GM21515 (cell line): ENCODE measurements at regions not wholly inside any gene's neighbourhood (a gene's known extent, or its start where the extent isn't known, plus 50 kb on each side); places are given as distances from the start of the nearest gene placed in this dataset.
A peak's percentile ranks its signal among the peaks of the same experiment; 100 is the strongest.

Source experiments
- ATAC-seq: cut with Tn5 transposase; IDR thresholded peaks from one replicate; pipeline ENCODE4 v1.9.1; 2021; ENCODE audit not compliant: unreplicated experiment

DNA sequence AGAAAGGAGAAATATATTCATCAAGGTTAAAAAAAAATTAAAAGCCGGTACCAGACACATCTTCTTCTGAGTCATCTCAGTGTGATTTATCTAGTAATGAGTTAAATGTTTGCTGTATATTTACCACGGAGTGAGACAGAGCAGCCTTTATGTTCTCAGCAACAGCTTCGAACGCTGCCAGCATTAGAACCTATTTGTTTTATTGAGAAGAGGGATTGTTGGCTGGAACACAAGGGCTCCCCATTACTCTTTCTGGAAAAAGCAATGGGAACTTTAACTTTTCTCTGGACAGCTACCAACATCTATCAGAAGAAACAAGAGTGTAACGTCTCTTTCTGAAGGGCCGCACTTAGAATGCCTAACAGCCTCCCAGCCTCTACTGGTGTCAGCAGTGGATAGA is 105.3 kb upstream of the TAB2 start:
- no peak for ATAC-seq

DNA sequence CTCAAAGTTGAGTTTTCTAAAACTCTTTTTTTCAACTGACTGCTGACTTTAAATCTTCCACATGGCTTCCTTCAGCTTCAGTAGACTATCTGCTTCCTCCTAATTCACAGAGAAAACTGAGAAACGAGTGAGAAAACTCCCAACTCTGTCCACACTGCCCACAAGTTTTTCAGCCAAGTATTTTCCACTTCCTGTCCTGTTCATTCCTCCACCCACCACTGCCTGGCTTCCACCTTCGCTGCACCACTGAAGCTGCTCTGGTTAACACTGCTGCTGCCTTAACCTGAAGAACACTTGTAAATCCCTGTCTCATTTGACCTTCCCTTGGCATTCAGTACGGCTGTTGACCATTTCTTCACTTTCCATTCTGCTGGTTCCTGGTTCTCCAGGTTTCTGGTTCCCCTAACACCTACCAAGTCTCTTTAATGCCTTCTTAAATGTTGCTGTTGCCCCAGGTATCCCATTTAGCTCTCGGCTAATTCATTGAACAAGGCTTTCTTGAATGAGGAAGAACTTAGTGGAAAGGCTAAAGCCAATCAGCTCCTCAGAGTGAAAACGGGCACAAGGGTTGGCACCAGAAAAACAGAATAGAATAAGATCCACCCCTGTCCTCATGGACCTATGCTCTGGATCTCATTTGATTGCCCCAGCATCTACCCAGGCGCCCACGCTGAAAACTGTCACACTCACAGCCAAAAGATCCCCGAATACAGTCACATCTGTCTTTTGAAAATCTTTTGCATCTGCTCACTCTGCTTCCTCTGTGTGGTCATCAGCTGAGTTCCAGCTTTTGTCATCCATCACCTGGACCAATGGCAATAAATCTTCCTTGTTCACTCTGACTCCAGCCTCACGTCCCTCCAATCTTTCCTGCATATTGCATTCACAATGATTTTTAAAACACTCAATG is 104.4 kb upstream of the TAB2 start:
- ATAC-seq: no peak

DNA sequence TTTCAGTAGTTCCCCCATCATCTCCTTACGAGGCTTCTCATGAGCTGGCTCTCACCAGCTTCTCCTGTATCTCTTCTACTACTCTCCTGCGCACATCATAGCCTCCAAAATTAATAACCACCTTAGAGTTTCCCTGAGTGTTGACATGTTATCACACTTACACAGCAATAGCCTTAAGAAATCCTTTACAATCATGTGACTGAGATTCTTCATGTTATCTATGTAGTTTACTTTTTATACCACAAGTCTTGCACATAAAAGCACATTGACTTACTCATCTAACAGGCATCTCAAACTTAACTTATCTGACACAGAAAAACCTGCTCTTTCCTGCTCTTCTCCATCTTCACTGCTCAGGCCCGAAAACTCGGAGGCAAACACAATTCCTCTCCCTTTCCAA is 103.7 kb upstream of the TAB2 start:
- ATAC-seq: no peak

DNA sequence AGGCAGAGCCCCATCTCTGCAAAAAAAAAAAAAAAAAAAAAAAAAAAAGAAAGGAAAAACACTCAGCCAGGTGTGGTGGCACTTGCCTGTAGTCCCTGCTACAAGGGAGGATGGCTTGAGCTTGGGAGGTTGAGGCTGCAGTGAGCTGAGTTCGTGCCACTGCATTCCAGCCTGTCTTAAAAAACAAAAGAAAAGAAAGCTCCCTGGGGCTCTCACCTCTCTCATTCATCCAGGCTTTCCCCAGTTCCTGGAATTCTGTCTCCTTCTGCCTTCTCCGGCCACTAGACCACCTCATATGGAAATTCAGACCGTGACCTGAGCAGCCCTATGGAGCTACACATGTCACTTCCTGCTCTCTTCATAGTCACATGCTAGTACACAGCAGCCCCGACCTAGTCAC is 101.1 kb upstream of the TAB2 start:
- ATAC-seq: no peak

GRCh38 chr6:149217466-149217888 is 100.0 kb upstream of the TAB2 start:
- peak; percentile 54 for ATAC-seq

DNA sequence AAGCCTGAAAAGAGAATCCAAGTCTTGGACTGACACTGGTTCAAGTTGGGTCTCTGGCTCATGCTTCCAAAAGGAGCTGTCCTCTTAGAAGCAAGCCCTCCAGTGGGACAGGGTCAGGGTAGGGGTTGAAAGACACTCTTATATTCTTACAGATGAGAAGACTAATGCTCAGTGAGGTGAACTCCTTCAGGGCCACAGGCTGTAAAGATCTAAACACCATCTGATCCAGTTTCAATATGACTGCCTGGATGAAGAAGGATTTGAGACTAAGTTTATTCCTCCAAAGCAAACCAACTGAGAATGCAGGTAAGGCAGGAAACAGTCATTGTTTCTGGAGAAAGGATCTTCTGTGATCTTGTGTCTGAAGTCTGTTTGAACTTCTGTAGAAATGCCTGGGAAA is 99.0 kb upstream of the TAB2 start:
- ATAC-seq: no peak

DNA sequence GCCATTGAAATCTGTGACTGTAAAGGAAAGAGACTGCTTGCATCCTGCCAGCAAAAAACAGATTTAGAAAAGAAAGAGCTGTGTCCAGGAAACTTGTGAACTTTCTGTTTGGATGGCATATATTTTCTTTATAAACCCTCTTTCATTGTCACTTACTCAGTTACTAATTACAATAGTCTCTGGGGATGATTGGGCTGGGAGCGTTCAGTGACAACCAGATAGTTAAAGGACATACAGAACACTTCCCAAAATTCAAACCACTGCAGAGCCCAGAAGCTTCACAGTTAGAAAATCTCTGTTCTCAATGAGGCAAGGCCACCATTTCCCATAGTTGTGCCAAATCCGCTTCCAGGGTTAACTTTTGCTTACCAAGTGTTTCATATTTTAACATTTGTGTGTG is 98.6 kb upstream of the TAB2 start:
- ATAC-seq: no peak

DNA sequence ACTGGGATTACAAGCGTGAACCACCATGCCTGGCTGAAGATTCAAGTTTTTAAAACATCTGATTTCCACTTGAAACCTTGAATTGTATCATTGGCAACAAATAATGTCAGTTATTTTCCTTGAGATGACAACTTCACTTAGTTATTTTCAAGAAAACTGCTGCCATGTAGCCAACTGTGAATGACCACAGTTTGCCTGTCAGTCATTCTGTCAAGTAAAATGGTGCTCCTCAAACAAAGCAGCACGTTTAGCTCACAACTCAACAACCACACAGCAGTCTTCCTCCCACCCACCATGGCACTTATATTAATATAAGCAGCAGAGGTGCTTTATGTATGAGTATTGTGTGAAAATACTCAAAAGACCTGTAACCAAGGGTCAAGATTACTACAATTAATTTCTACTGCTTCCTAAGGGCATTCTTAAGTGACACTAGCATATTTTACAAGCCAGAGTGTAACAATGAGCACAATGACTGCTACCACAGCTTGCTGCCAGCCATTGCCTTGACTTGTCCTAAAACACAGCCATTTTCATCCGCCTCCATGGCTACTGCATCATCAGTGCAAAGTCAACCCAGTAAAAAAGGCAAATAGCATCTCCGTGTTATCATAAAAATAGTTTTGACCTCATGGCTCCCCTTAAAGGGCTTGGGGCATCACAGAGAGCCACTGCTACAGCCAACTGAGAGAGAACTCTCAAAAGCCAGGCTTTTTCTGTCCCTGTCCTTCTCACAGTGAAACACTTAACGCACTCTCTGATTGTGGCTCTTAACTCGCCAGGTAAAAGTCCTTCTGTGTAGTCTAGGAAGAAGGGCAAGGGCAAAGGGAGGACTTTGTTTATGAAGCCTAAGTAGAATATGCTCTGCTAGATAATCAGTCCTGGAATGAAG is 96.4 kb upstream of the TAB2 start:
- no peak for ATAC-seq

GRCh38 chr6:149221774-149222070 is 95.8 kb upstream of the TAB2 start:
- no peak for ATAC-seq

DNA sequence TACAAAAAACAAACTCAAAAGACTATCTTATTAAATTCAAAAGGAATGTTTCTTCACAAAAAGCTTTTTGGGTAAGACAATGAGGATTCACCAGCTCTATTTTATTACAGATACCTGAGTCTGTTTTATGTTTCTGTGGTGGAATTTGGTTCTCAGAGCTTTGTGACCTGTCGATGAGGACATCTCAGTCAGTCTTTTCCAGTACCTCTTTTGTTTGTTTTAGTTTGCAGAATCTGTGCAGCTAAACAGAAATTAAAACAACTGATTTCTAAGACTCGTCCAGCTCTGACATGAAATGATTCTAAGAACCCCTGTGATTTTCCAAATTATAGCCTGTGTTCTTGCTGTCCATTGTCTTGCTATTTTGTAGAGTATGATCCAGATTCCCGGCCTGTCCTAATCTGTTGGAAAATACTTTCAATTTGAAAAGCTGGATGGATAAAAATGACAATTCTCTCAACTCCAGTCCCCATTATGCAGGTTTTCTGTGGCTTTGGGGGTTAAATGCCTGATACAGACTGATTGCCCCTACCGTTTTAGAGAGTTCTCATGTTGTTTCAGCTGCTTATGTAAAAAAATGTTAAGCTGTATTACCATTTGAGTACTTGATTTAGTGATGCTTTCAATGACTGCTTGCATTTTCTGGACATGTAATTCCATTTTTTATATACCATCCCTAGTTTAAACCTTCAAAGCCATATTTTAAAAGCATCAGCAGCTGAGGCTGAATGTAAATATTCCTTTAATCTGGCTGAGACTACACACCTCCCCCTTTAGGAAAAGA is 94.2 kb upstream of the TAB2 start:
- no peak for ATAC-seq

DNA sequence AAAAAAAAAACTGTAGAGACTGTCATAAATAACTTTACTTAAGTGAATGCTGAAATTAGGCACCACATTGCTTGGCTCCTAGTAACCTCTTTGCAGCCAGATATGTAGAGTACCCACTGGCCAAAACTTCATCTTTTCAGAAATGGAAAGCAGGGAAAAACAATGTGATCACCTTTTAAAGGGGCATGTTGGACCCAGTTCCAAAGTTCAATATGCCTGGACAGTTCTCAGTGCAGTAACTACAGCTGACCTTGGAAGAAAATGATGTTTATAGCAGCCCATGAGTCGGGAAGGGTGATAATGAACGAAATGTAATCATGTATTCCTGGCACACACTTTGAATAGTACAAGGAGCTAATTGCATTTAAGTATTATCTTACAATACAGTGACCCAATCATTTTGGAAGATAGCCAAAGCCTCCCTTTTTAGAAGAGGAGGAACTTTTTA is 93.6 kb upstream of the TAB2 start:
- ATAC-seq: no peak

- ATAC-seq: no peak
Observed at GRCh38 chr6:149224399-149224798, 93.1 kb upstream of the TAB2 start.

DNA sequence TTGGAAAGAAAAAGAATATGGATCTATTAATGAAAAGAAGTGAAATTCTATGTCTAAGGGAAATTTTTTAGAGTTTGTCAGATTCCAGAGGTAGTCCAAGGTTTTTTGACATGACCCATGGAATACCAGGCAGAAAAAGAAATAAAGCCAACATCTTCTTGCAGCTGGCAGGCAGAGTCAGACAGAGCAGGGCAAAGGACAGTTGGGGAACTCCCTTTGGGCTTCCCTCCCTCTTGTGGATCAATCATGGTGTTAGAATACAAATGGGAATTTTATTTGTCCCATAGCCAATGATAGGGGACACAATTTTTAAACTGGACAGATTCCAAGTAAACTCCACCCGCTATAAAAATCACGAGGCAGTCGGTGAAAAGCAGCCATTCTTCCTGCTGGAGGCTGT is 92.1 kb upstream of the TAB2 start:
- no peak for ATAC-seq

GRCh38 chr6:149225946-149226345 is 91.6 kb upstream of the TAB2 start:
- ATAC-seq: no peak

GRCh38 chr6:149227796-149228195 is 89.7 kb upstream of the TAB2 start:
- no peak for ATAC-seq

DNA sequence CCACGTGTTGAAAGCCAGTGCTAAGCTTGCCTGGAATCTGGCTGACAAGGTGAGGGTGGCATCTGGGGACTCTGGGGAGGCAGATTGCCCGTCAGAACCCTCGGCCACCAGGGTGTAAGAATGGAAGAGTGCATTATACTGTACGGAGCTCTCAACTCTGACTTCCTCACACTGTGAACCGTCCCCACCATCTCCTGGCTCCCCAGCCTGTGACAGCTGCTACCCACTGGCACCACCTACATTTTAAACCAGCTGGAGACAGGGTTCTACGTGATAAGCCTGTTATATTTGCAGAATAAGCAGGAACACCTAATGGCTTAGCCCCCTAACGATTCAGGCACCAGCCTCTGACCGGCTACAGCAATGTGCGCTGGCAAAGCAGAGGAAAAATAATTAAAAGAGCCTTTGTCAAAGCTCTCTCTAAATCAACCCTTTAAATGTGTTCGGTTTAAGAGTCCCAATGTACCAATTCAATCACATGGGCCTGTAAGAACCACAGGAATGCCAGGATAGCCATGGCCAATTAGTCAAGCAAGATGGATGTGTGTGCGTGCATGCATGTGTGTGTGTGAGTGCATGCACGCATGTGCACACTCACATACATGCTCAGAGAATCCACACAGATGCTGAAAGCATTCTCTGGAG is 89.1 kb upstream of the TAB2 start:
- ATAC-seq: no peak

DNA sequence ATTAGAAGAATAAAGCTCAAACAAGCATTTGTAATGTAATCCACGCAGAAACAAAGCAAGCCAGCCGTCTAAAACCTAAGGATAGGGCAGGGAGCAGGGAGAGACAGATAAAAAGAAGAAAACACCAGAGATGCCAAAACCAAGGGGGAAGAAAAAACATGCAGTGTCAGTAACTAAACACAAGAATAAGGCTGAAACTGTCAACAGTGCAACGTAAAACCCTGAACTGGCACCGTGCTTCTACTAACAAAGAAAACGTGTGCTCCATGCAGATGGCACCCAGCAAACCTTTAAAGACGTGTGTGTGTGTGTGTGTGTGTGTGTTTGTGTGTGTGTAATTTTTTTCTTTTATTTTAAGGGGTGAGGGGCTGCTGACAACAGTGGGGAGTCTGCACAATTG is 88.4 kb upstream of the TAB2 start:
- ATAC-seq: no peak

DNA sequence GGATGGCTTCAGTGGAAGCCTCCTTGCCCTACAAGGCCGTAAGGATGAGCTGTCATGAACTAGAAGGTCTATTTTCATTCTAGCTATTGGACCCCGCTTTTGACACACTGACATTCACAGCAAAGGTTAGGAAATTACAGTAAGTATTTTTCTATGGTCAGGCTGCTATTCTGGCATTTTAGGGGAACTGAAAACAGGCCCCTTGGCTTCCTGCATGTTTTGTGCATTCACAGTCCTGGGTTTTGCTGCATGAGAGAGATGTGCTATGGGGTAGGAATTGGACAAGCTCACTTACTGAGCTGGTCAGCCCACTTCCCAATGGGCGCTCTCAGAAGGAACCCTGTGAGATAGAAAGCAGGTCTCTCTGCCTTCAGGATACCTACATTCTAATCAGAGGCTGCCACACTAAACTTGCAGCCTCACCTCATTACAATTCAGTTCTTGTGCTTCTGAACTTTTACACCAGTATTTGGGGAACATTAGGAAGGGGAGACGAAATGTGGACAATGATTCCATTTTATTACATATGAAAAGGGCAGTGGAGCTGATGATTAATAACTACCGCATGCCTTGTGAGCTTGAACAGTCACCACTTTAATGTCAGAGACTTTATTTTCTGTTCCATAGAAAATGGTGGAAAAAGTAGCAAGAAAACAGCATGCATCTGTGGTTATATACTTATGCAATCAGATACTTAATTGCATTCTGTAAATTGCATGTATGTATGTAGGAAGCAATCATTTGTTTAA is 86.6 kb upstream of the TAB2 start:
- no peak for ATAC-seq

- ATAC-seq: no peak
Observed at GRCh38 chr6:149231778-149232177, 85.7 kb upstream of the TAB2 start.

- no peak for ATAC-seq
Observed at GRCh38 chr6:149233056-149233715, 84.3 kb upstream of the TAB2 start.
